ENCODE measurements at regions not wholly inside any gene's neighbourhood (a gene's known extent, or its start where the extent isn't known, plus 50 kb on each side); places are given as distances from the start of the nearest gene placed in this dataset.

DNA sequence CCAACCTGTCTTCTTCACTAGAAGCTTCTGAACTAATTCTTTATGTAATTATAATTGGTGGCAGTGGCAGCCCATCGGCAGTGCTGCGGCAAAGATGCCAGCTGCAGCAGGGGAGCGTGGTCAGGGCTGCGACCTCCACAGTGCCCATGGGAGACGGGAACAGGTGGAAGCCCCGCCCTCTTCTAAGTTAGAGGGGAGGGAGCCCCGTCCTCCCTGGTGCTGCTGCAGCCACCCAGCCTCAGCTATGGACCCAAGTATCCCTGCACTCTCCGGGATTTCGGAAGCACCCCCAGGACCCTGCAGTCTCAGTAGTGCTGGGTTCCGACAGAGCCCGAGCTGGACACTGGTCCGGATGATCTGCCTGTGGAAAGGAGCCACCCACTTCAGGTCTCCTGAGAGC, 117.0 kb upstream of the MBL2 start:
- H3K27ac ChIP-seq = no peak overlapping the region
- H3K4me3 ChIP-seq = no peak overlapping the region
- DNase-seq (ENCODE audit: low read depth in 1 of 2, low spot score in 1 of 2) = no peak
- TF ChIP-seq, protein P1, sequence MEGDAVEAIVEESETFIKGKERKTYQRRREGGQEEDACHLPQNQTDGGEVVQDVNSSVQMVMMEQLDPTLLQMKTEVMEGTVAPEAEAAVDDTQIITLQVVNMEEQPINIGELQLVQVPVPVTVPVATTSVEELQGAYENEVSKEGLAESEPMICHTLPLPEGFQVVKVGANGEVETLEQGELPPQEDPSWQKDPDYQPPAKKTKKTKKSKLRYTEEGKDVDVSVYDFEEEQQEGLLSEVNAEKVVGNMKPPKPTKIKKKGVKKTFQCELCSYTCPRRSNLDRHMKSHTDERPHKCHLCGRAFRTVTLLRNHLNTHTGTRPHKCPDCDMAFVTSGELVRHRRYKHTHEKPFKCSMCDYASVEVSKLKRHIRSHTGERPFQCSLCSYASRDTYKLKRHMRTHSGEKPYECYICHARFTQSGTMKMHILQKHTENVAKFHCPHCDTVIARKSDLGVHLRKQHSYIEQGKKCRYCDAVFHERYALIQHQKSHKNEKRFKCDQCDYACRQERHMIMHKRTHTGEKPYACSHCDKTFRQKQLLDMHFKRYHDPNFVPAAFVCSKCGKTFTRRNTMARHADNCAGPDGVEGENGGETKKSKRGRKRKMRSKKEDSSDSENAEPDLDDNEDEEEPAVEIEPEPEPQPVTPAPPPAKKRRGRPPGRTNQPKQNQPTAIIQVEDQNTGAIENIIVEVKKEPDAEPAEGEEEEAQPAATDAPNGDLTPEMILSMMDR (IDR thresholded peaks at IDR 0.05; ENCODE audit: low read depth, low read length) = no peak
- no peaks in the 10 kb centered on the region for H3K36me3 ChIP-seq
- H3K4me1 ChIP-seq (ENCODE audit: low read depth) = no peaks in the 10 kb centered on the region
- no peaks in the 10 kb centered on the region for H3K27me3 ChIP-seq
- no peaks in the 10 kb centered on the region for H3K9me3 ChIP-seq (ENCODE audit: low read depth)

DNA sequence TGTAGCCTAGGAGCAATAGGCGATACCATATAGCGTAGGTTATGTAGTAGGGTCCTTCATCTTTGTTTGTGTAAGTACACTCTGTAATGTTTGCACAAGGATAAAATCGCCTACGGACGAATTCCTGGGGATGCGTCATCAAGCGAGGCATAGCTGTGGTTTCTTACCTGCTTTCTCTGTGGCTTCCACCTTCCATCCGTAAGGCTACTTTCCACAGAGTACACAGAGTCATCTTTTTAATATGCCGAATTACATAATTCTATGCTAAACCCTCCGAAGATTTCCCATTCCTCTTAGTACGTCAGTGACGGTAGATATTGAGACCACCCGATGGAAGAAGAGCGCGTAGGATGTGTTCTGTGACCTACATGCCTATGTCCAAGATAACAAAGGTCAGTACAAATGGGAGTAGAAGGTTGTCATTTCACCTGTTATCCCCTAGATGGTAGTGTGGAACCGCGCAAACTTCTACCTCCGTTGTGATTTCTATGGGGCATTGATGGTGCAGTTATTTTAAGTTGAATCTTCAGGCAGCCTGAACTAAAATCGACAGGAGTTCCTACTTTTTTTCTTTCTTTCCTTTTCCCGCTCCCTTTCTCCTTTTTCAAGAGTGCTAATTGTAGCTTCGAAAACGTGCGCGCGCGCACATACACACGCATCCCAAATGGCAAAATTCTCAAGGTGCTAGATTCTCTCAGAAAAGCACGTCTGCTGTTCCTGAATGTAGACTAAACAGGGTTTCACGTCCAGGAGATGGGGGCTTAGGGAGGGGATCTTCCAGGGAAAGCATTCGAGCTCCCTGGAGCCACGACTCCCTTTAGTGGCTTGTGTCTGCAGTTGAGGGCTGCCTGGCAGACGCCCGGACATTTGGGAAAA, 111.7 kb upstream of the MBL2 start:
- Histone ChIP-seq H3K36me3 (no peaks in the 10 kb centered on the region), H3K27me3 (no peaks in the 10 kb centered on the region), H3K9me3 (ENCODE audit: low read depth) (no peaks in the 10 kb centered on the region), H3K4me3 (peak overlapping the region; percentile 3), H3K4me1 (ENCODE audit: low read depth) (no peaks in the 10 kb centered on the region), H3K27ac (no peak overlapping the region)
- DNase-seq (ENCODE audit: low read depth in 1 of 2, low spot score in 1 of 2) = peak; percentile 74 to 82
- TF ChIP-seq, protein P1 (IDR thresholded peaks at IDR 0.05; ENCODE audit: low read depth, low read length) = peak; percentile 79

DNA sequence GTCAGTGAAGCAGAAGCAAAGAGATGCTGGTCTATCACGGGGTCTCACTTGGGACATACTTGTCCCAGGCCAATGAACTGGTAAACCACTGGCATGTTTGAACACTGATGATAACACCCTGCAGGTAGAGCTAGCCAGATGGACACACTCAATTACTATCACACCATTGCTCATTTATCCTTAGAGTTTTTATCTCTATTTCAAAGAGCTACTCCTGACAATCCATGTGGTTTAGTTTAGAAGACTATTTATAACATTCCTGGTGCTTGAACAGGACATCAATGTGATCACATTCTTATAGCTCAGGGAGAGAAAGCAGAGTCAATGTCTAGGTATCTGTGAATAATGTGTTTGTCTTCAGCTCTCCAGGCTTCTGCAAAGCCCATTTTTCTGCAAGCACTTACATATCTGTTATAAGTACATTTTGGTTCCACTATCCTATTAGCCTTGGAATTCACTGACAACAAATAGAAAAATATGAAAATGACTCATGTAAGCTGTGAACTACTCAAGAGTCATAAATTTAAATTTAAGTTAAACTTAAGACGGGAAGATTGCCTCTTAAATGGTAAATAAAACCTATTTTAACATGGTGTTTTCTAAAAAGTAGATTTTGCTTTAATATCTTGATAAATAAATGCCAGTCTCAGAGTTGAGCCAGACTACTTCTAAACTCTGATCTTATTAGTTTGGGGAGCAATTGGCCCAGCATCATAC, 106.7 kb upstream of the MBL2 start:
- DNase-seq (ENCODE audit: low read depth in 1 of 2, low spot score in 1 of 2) = no peak
- Histone ChIP-seq H3K4me1 (ENCODE audit: low read depth) (peaks cover 2% of the 10 kb centered on the region), H3K36me3 (no peaks in the 10 kb centered on the region), H3K4me3 (no peak overlapping the region), H3K27me3 (no peaks in the 10 kb centered on the region), H3K27ac (no peak overlapping the region), H3K9me3 (ENCODE audit: low read depth) (no peaks in the 10 kb centered on the region)
- TF ChIP-seq, protein P1 (IDR thresholded peaks at IDR 0.05; ENCODE audit: low read depth, low read length) = no peak

DNA sequence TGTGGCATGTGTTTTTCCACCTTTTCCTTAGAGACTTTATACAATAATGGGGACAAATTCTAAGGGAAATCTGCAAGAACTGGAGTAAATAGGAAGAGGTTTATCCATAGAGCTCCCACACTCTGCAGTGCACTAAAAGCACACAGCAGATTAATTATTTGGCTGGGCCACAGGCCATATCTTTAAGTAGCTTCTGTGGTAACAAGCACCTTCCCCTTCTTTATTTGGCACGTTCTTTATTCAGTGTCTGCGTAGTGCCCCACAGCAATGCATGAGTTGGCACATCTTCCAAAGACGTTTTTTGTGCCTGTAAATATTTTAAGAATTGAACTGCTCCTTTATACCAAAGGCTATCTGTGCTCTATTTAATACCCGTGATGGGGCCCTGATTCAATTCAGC, 104.9 kb upstream of the MBL2 start:
- Histone ChIP-seq H3K27ac (no peak overlapping the region), H3K4me3 (no peak overlapping the region), H3K4me1 (ENCODE audit: low read depth) (peaks cover 2% of the 10 kb centered on the region), H3K9me3 (ENCODE audit: low read depth) (no peaks in the 10 kb centered on the region), H3K36me3 (no peaks in the 10 kb centered on the region), H3K27me3 (no peaks in the 10 kb centered on the region)
- TF ChIP-seq, protein P1 (IDR thresholded peaks at IDR 0.05; ENCODE audit: low read depth, low read length) = no peak
- no peak for DNase-seq (ENCODE audit: low read depth in 1 of 2, low spot score in 1 of 2)

DNA sequence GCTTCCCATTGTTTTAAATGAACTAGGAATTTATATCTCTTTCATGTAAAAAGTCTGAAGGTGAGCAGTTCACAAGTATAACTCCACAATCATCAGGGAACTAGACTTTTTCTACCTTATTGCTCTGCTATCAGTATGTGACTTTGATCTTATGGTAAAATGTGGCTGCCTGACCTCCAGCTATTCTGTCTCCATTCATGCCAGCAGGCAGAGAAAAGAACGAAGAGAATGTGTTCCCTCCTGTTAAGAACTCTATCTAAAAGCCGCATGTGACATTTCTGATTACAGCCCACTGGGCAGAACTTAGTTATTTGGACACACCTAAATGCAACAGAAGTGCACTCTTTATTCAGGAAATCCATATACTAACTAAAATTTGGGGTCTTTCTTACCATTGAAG, 102.8 kb upstream of the MBL2 start:
- no peak overlapping the region for H3K4me3 ChIP-seq
- peaks cover 2% of the 10 kb centered on the region for H3K4me1 ChIP-seq (ENCODE audit: low read depth)
- TF ChIP-seq, protein P1 (IDR thresholded peaks at IDR 0.05; ENCODE audit: low read depth, low read length) = no peak
- no peak overlapping the region for H3K27ac ChIP-seq
- H3K9me3 ChIP-seq (ENCODE audit: low read depth) = no peaks in the 10 kb centered on the region
- H3K36me3 ChIP-seq = no peaks in the 10 kb centered on the region
- no peak for DNase-seq (ENCODE audit: low read depth in 1 of 2, low spot score in 1 of 2)
- no peaks in the 10 kb centered on the region for H3K27me3 ChIP-seq
